Activated gamma-delta T cell treated with anti-CD3 and anti-CD28 coated beads, Interleukin-2, amount 50 U/mL, for 16 hours (primary cell): ENCODE measurements at regions not wholly inside any gene's neighbourhood (a gene's known extent, or its start where the extent isn't known, plus 50 kb on each side); places are given as distances from the start of the nearest gene placed in this dataset.
"Not testable (repeated sequence)": the region's sequence is repeated elsewhere in the genome, so short reads cannot be mapped to it uniquely, and the experiment has no call there.

Source experiments
- DNase-seq: peaks from one replicate; pipeline ENCODE4 v3.0.0-alpha.2; 2020; ENCODE audit warnings: low read depth

DNA sequence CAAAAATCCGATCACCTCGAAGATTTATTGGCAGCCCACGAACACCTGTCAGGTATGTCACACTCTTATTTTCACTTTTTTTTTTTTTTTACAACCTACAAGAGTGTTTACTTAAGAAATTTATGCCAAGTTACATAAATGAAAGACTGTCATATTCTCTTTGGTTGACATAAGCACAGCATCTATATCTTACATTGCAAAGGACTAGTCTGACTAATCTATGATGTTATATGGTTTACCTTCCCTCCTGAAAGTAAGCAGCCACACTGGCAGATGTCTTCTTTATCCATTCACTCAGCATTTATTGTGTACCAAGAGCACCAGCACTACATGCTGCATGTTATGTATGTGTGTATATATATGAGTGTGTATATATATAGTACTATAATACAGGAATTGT, 156.3 kb downstream of the CDRT15L2 start:
- no peak for DNase-seq

DNA sequence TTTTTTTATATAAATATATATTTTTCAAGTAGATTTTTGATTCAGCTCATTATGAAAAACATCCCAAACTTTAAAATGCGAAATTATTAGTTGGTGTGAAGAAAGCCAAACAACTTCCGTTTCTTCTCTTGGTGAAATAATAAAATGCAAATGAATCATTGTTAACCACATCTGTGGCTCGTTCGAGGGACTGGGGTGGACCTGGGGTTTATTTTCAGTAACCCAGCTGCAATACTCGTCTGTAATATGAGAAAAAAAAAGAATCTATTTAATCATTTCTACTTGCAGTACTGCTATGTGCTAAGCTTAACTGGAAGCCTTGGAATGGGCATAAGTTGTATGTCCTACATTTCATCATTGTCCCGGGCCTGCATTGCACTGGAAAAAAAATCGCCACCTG, 158.1 kb downstream of the CDRT15L2 start:
- DNase-seq, result not testable (repeated sequence)

GRCh38 chr17:20771104-20771503, 191.6 kb downstream of the CDRT15L2 start:
- DNase-seq, result no peak

DNA sequence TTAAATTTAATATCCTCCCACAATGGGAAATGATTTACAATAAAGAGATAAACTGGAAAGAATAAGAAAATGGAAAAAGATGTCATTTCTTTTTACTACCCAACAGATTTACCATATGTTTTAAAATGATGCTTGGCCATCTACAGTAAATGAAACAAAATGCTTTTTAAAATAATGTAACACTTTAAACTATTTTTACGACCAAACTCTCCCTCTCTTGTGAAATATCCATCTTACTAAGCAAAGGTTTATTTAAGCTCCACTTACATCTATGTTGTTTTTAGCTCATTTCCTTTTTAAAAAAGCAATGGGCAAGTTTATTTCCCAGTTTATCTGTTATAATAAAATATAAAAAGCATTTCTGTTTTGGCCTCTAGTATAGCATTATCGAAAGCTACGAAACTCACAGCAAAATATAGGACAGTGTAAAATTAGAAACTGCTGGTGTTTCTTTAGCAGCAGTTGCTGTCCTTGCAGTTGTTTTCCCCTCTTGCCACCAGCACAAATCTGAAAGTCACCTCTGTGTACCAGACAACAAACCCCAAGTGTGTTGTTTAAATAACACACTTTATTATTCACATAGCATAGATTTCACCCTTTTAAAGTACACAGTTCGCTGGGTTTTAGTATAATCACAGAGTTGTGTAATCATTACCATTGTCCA, 195.1 kb downstream of the CDRT15L2 start:
- no peak for DNase-seq

DNA sequence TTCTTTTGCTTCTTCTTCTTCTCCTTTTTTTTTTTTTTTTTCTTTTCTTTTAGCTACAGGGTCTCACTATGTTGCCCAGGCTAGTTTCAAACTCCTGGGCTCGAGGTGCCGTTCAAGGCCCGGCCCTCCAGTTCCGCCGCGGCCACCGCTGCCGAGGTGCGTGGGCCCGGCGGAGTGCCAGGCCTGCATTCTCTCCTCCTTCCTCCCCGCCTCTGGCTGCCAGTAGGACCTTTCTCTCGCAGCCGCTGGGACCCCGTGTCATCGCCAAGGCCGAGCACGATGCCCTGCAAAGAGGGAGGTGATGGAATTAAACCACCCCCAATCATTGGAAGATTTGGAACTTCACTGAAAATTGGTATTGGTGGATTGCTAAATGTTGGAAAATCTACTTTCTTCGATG, 195.8 kb downstream of the CDRT15L2 start:
- no peak for DNase-seq

- no peak for DNase-seq
Observed at GRCh38 chr17:20779521-20779920, 200.0 kb downstream of the CDRT15L2 start.

DNA sequence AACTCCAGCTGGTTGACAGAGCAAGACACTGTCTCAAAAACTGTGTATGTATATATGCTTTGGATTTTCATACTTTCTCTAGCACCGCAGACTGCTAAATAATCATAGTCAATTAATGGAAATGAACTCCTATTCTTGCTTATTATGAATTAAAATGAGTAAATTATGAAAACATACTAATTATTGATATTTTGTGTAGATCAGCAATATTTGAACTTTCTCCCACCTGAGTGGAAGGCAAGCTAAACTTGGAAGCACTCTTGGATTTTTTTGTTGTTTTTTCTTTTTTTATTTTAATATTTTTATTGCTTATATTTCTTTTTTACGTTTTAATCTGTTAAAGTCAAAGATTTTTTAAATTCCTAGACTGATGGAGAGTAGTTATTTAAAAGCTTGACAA, 201.7 kb downstream of the CDRT15L2 start:
- no peak for DNase-seq

DNA sequence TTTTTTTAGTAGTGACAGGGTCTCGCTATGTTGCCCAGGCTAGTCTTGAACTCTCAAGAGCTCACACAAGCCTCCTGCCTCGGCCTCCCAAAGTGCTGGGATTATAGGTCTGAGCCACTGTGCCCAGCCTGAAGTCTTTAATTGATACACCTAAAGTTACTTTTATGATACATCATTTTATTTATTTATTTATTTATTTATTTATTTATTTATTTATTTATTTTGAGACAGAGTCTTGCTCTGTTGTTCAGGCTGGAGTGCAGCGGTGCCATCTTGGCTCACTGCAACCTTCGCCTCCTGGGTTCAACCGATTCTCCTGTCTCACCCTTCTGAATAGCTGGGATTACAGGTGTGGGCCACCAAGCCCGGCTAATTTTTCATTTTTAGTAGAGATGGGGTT, 202.3 kb downstream of the CDRT15L2 start:
- DNase-seq, result not testable (repeated sequence)

DNA sequence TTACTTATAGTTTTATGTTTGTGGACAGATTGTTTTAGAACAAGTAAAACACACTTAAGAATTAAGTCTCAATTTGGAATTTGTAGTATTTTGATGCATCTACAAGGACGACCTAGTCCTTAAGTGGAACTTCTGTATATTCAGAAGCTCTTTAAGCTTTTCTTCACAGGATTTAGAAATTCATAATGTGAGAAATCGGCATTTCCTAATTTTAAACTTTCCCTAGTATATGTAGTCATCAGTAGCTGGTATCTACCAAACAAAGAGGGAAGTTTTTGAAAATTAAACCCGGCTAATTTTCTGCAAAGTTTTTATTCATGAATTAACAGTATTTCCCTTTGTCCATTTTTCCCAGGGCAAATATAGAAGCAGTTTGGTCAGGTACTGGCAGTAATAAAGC, 203.6 kb downstream of the CDRT15L2 start:
- no peak for DNase-seq

DNA sequence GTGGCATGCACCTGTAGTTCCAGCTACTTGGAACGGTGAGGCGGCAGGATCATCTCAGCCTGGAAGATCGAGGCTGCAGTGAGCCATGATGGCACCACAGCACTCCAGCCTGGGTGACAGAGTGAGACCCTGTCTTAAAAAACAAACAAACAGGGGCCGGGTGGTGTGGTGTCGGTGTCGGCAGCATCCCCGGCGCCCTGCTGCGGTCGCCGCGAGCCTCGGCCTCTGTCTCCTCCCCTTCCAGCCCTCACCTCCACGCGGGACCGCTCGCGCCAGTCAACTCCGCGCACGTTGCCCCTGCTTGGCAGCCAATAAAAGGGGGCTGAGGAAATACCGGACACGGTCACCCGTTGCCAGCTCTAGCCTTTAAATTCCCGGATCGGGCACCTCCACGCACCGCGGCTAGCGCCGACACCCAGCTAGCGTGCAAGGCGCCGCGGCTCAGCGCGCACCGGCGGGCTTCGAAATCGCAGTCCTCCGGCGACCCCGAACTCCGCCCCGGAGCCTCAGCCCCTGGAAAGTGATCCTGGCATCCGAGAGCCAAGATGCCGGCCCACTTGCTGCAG, 204.7 kb downstream of the CDRT15L2 start:
- no peak for DNase-seq

DNA sequence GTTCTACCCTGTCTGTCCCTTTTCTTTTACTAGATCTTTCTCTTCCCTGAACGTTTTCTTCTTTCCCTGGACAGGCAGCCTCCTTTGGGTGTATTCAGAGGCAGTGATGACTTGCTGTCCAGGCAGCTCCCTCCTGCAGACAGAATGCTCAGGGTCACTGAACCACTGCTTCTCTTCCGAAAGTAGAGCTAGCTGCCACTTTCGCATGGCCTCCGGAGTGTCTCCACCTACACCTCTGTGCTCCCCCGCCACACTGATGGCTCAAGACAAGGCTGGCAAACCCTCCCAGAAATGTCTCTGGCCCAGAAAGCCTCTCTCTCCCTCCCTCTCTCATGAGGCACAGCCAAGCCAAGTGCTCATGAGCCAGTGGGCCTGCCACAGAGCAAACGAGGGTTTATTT, 207.8 kb downstream of the CDRT15L2 start:
- DNase-seq, result no peak

DNA sequence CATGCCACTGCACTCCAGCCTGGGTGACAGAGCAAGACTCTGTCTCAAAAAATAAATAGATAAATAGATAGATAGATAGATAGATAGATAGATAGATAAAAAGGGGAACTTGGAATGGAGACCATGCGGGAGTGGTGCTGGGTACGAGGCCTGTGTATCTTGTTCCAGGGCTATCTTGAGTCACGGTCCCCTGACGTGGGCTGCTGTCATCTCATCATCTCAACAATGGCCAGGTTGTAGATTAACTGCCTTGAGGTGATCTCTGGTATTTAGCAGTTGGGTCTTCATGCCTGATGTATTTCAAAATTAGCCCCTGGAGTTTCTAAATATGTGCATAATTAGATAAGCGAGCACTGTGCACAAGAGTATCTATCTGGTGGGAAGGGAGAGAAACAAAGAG, 212.1 kb downstream of the CDRT15L2 start:
- no peak for DNase-seq

DNA sequence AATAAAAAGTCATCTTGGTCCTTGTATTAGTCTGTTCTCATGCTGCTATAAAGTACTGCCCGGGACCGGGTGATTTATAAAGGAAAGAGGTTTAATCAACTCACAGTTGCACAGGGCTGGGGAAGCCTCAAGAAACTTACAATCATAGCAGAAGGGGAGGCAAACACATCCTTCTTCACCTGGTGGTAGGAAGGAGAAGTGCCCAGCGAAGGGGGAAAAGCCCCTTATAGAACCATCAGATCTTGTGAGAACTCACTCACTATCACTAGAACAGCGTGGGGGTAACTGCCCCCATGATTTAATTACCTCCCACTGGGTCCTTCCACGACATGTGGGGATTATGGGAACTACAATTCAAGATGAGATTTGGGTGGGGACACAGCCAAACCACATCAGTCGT, 215.0 kb downstream of the CDRT15L2 start:
- not testable (repeated sequence) for DNase-seq

DNA sequence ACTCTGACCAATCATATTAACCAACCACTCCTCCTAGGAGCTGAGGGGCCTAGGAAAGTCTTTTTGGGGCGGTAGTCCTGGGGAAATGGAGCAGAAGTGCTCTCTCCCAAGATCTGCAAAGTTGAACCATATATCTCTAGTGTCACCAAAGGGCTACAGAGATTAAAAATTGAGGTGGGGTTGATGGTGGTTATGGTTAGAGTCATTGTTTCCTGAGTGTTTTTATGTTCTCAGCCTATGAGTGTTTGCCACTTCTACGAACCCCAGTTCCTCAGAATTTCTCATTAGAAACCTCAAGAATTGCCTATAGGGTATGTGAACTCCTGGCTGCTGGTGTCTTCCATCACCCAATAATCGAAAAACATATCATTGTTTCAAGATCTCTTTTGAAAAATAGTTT, 217.8 kb downstream of the CDRT15L2 start:
- DNase-seq, result no peak

- DNase-seq, result no peak
Observed at GRCh38 chr17:20800146-20800545, 220.6 kb downstream of the CDRT15L2 start.

- no peak for DNase-seq
Observed at GRCh38 chr17:20805751-20806150, 226.2 kb downstream of the CDRT15L2 start.

- not testable (repeated sequence) for DNase-seq
Observed at GRCh38 chr17:20807566-20807965, 228.0 kb downstream of the CDRT15L2 start.

- not testable (repeated sequence) for DNase-seq
Observed at GRCh38 chr17:20815410-20815809, 227.4 kb downstream of the USP22 start.

GRCh38 chr17:20823905-20824304, 218.9 kb downstream of the USP22 start:
- DNase-seq, result no peak

GRCh38 chr17:20825539-20825938, 217.3 kb downstream of the USP22 start:
- no peak for DNase-seq

DNA sequence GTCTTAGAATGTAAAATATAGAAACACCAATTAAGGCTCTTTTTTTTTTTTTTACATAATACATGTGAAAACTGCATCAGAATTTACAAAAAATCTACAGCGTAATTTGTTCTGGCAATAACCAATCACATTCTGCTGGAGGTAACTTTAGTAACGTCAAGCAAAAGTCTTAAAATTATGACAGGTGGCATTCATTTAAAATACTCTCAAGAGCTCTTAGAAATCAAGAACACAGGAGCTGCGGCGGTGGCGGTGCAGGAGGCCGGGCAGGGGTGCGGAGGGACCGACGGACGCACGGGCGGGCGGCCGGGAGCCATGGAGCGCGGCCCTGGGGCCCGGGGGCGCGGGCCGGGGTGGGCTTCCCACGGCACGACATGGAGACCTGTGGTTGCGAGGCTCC, 202.4 kb downstream of the USP22 start:
- not testable (repeated sequence) for DNase-seq

DNA sequence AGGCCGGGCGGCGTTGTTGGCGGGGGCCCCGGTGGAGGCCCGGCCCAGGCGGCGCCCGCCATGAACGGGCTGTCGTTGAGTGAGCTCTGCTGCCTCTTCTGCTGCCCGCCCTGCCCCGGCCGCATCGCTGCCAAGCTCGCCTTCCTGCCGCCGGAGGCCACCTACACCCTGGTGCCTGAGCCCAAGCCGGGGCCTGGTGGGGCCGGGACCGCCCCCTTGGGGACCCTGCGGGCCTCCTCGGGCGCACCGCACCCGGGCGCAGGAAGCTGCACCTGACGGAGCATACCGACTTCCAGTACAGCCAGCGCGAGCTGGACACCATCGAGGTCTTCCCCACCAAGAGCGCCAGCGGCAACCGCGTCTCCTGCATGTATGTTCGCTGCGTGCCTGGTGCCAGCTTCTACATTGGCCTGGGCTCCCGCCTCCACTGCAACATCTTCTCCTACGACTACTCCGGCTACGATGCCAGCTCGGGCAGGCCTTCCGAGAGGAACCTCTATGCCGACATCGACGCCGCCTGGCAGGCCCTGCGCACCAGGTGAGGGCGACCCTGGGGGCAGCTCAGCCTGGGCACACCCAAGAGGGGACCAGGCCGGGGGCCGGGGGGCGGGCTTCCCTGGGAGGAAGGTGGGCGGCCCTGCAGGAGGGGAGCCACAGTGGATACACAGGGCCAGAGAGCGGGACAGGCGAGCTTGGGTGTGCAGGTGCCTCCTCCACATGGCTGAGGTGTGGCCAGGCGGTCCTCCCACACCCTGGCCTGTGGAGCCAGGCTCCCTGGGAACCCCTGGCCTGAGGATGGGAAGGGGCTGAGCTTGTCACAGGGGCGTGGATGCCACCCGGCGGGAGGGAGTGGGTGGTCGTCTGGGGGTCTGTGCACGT, 201.6 kb downstream of the USP22 start:
- DNase-seq, result not testable (repeated sequence)

- DNase-seq, result not testable (repeated sequence)
Observed at GRCh38 chr17:20842012-20842411, 200.8 kb downstream of the USP22 start.
